ENCODE measurements at regions not wholly inside any gene's neighbourhood (a gene's known extent, or its start where the extent isn't known, plus 50 kb on each side); places are given as distances from the start of the nearest gene placed in this dataset.

DNA sequence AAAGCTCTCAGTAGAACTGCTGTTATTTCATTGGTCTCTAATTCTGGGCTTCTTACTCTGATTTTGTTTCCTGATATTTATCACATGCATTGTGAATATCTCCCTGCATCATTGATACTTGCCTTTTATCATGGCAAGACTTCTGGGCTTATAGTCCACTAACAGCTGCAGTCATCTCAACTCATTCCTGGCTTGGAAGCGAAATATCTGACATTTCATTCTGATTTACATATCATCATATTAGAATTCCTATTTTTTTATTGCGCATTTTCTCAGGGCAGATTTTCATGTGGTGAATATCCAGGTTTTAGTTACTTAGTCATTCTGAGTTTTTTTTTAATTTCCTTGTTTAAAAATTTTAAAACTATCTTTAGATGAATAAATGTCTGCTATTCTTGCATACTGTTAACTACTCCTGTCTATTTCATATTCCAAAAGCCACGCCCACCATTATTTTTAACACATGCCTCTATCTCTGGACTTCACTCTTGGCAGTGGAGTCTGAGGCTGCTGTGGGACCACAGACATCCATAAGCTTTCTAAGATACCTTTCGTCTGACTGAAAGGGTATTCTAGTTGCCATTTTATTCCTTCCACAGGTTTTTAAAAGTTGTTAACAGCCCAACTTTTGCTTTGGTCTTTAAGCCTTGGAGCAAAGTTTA lies 164.5 kb downstream of the IRS1 start:
- Histone ChIP-seq H3K27ac (ENCODE audit: extremely low read depth, low read depth, low read length) (no peak overlapping the region), H3K36me3 (ENCODE audit: control insufficient read depth in 2 of 2, insufficient read depth in 1 of 2, low read length in 2 of 2) (no peaks in the 10 kb centered on the region), H3K4me1 (ENCODE audit: control insufficient read depth, insufficient read depth, low read length) (no peaks in the 10 kb centered on the region), H3K9me3 (ENCODE audit: control insufficient read depth, insufficient read depth, low read depth, low read length) (no peaks in the 10 kb centered on the region), H3K4me3 (ENCODE audit: low read depth, low read length) (no peak overlapping the region)
- ChIA-PET CTCF (interaction anchor here (0.7 to 0.8 kb wide), 2 partner anchors 71 to 214 kb away, joined by 3 to 5 read pairs; no protein-coding TSS in a partner anchor), POLR2A (no interaction called here)
- TF ChIP-seq ZNF670 (tag by site-specific recombination; IDR thresholded peaks at IDR 0.05; ENCODE audit: low read depth) = no peak
- no peak for TF ChIP-seq SP3 (tag by site-specific recombination; IDR thresholded peaks at IDR 0.05)
- TF ChIP-seq ZBTB8A (tag by site-specific recombination; IDR thresholded peaks at IDR 0.05) = no peak
- no peak for TF ChIP-seq SCRT1 (tag by site-specific recombination; IDR thresholded peaks at IDR 0.05; ENCODE audit: borderline replicate concordance)
- no peak for TF ChIP-seq GLI2 (tag by site-specific recombination; IDR thresholded peaks at IDR 0.05; ENCODE audit: borderline replicate concordance, low read depth)
- TF ChIP-seq, protein P1, sequence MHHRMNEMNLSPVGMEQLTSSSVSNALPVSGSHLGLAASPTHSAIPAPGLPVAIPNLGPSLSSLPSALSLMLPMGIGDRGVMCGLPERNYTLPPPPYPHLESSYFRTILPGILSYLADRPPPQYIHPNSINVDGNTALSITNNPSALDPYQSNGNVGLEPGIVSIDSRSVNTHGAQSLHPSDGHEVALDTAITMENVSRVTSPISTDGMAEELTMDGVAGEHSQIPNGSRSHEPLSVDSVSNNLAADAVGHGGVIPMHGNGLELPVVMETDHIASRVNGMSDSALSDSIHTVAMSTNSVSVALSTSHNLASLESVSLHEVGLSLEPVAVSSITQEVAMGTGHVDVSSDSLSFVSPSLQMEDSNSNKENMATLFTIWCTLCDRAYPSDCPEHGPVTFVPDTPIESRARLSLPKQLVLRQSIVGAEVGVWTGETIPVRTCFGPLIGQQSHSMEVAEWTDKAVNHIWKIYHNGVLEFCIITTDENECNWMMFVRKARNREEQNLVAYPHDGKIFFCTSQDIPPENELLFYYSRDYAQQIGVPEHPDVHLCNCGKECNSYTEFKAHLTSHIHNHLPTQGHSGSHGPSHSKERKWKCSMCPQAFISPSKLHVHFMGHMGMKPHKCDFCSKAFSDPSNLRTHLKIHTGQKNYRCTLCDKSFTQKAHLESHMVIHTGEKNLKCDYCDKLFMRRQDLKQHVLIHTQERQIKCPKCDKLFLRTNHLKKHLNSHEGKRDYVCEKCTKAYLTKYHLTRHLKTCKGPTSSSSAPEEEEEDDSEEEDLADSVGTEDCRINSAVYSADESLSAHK (tag by site-specific recombination; IDR thresholded peaks at IDR 0.05) = no peak
- TF ChIP-seq ZBTB48 (tag by site-specific recombination; IDR thresholded peaks at IDR 0.05) = no peak
- TF ChIP-seq ZNF114 (tag by site-specific recombination; IDR thresholded peaks at IDR 0.05) = no peak
- TF ChIP-seq SP2 (tag by site-specific recombination; IDR thresholded peaks at IDR 0.05) = no peak
- TF ChIP-seq GLI4 (tag by site-specific recombination; IDR thresholded peaks at IDR 0.05) = no peak
- no peak for TF ChIP-seq HOXA7 (CRISPR knock-in tag; IDR thresholded peaks at IDR 0.05; ENCODE audit: borderline replicate concordance)

DNA sequence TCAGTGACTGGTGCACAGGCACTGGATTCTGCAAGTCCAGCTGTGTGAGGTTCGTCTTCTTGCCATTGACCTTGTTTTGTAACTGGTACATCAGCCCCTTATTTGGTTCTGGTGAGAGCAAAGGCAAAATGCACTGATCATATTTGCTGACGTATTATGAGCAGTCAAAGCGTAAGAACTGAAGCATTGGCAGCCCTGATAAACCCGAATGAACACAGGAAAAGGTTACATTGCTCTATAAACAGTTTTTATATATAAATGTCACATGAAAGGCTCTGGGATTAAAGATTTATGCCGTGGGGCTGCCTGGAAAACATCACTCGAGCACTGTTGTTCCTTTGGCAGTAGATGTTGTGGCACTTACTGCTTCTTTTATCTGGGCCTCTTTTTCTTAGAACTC lies 167.9 kb downstream of the IRS1 start:
- TF ChIP-seq ZNF544 (tag by site-specific recombination; IDR thresholded peaks at IDR 0.05) (no peak), TCF7L2 (IDR thresholded peaks at IDR 0.05; ENCODE audit: borderline replicate concordance, low read depth, low read length) (peak; percentile 74; the same call in 1 of the 2 replicates), FEZF1 (tag by site-specific recombination; IDR thresholded peaks at IDR 0.05) (peak; percentile 96)
- Histone ChIP-seq H3K4me3 (ENCODE audit: low read depth, low read length) (no peak overlapping the region), H3K27ac (ENCODE audit: extremely low read depth, low read depth, low read length) (no peak overlapping the region), H3K4me1 (ENCODE audit: control insufficient read depth, insufficient read depth, low read length) (no peaks in the 10 kb centered on the region), H3K36me3 (ENCODE audit: control insufficient read depth in 2 of 2, insufficient read depth in 1 of 2, low read length in 2 of 2) (no peaks in the 10 kb centered on the region), H3K9me3 (ENCODE audit: control insufficient read depth, insufficient read depth, low read depth, low read length) (no peaks in the 10 kb centered on the region)
- ChIA-PET POLR2A (no interaction called here), CTCF (interaction anchor here (0.8 kb wide), 1 partner anchor 19 kb away, joined by 3 read pairs; no protein-coding TSS in a partner anchor)

DNA sequence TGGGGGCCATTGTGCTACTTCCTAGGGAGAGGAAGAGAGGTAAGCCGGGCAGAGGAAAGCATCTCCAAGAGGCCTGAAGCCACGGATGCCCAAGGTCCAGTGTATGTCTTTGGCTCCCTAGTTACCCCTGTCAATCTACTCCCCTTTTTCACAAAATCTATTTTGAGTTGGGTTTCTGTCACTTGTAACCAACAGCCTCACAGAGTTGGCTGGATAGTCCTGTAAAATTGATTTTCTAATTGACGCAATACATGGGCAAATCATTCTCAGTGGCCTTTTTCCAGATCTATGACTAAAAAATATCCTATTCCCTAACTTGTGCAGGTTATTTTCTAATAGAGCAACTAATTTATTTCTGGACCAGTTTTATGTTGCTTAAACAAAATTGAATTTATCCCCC lies 168.4 kb downstream of the IRS1 start:
- no peak for TF ChIP-seq GLI4 (tag by site-specific recombination; IDR thresholded peaks at IDR 0.05)
- no peak for TF ChIP-seq BCL11B (tag by site-specific recombination; IDR thresholded peaks at IDR 0.05; ENCODE audit: low read depth)
- TF ChIP-seq ZNF416 (tag by site-specific recombination; IDR thresholded peaks at IDR 0.05) = no peak
- no peak for TF ChIP-seq ZNF112 (tag by site-specific recombination; IDR thresholded peaks at IDR 0.05)
- no peak for TF ChIP-seq ZNF274 (IDR thresholded peaks at IDR 0.05; ENCODE audit: low read length)
- no peak for TF ChIP-seq ZNF274 (tag by site-specific recombination; IDR thresholded peaks at IDR 0.05; ENCODE audit: borderline replicate concordance)
- no peak for TF ChIP-seq FEZF1 (tag by site-specific recombination; IDR thresholded peaks at IDR 0.05)
- TF ChIP-seq ZNF223 (tag by site-specific recombination; IDR thresholded peaks at IDR 0.05) = no peak
- TF ChIP-seq, protein P2, sequence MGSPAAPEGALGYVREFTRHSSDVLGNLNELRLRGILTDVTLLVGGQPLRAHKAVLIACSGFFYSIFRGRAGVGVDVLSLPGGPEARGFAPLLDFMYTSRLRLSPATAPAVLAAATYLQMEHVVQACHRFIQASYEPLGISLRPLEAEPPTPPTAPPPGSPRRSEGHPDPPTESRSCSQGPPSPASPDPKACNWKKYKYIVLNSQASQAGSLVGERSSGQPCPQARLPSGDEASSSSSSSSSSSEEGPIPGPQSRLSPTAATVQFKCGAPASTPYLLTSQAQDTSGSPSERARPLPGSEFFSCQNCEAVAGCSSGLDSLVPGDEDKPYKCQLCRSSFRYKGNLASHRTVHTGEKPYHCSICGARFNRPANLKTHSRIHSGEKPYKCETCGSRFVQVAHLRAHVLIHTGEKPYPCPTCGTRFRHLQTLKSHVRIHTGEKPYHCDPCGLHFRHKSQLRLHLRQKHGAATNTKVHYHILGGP (tag by site-specific recombination; IDR thresholded peaks at IDR 0.05) = no peak
- TF ChIP-seq, protein P3, sequence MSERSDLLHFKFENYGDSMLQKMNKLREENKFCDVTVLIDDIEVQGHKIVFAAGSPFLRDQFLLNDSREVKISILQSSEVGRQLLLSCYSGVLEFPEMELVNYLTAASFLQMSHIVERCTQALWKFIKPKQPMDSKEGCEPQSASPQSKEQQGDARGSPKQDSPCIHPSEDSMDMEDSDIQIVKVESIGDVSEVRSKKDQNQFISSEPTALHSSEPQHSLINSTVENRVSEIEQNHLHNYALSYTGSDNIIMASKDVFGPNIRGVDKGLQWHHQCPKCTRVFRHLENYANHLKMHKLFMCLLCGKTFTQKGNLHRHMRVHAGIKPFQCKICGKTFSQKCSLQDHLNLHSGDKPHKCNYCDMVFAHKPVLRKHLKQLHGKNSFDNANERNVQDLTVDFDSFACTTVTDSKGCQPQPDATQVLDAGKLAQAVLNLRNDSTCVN (tag by site-specific recombination; optimal IDR thresholded peaks at IDR 0.05) = no peak
- no peak for TF ChIP-seq ZNF175 (tag by site-specific recombination; IDR thresholded peaks at IDR 0.05)

More for the DNA sequence above, 168.4 kb downstream of the IRS1 start:
- Histone ChIP-seq H3K4me1 (ENCODE audit: control insufficient read depth, insufficient read depth, low read length) (no peaks in the 10 kb centered on the region), H3K9me3 (ENCODE audit: control insufficient read depth, insufficient read depth, low read depth, low read length) (no peaks in the 10 kb centered on the region), H3K4me3 (ENCODE audit: low read depth, low read length) (no peak overlapping the region), H3K36me3 (ENCODE audit: control insufficient read depth in 2 of 2, insufficient read depth in 1 of 2, low read length in 2 of 2) (no peaks in the 10 kb centered on the region), H3K27ac (ENCODE audit: extremely low read depth, low read depth, low read length) (no peak overlapping the region)
- POLR2A ChIA-PET = no interaction called here
- CTCF ChIA-PET = interaction anchor here (0.8 kb wide), 1 partner anchor 20 kb away, joined by 3 read pairs; no protein-coding TSS in a partner anchor
